SJCRH30 (cell line): ENCODE measurements at regions not wholly inside any gene's neighbourhood (a gene's known extent, or its start where the extent isn't known, plus 50 kb on each side); places are given as distances from the start of the nearest gene placed in this dataset.
"Not testable (repeated sequence)": the region's sequence is repeated elsewhere in the genome, so short reads cannot be mapped to it uniquely, and the experiment has no call there.

Source experiments
- DNase-seq, 2 experiments: peaks; one replicate each; pipeline ENCODE4 v3.0.0-alpha.2; 2015 to 2020
- H3K27ac ChIP-seq: fragments of 250-450 bp; sonication (Bioruptor Pico); 2 replicates; pipeline ENCODE4 v1.5.1; 2020; ENCODE audit warnings: mild to moderate bottlenecking, moderate library complexity
- H3K27me3 ChIP-seq: fragments of 250-450 bp; sonication (Bioruptor Pico); 2 replicates; pipeline ENCODE4 v1.5.1; 2020; ENCODE audit warnings: mild to moderate bottlenecking, moderate library complexity
- H3K36me3 ChIP-seq: fragments of 250-450 bp; sonication (Bioruptor Pico); 2 replicates; pipeline ENCODE4 v1.5.1; 2020; ENCODE audit warnings: mild to moderate bottlenecking, moderate library complexity
- H3K4me1 ChIP-seq: fragments of 250-450 bp; sonication (Bioruptor Pico); 2 replicates; pipeline ENCODE4 v1.5.1; 2020; ENCODE audit warnings: mild to moderate bottlenecking, moderate library complexity
- H3K4me3 ChIP-seq: fragments of 250-450 bp; sonication (Bioruptor Pico); 2 replicates; pipeline ENCODE4 v1.5.1; 2020; ENCODE audit warnings: mild to moderate bottlenecking, moderate library complexity
- H3K9me3 ChIP-seq: fragments of 250-450 bp; sonication (Bioruptor Pico); replicated peaks from 2 replicates; pipeline ENCODE4 v1.5.1; 2020; ENCODE audit warnings: mild to moderate bottlenecking, moderate library complexity

- DNase-seq, H3K27me3 ChIP-seq, H3K9me3 ChIP-seq, H3K27ac ChIP-seq, H3K4me3 ChIP-seq, H3K4me1 ChIP-seq: not testable (repeated sequence)
- peaks cover 43% of the 10 kb centered on the region for H3K36me3 ChIP-seq
Measured at GRCh38 chr15:30730633-30731032, 104.7 kb downstream of the ARHGAP11B start.

GRCh38 chr15:30732100-30732499 lies 106.2 kb downstream of the ARHGAP11B start:
- H3K27me3 ChIP-seq, DNase-seq, H3K4me3 ChIP-seq, H3K9me3 ChIP-seq, H3K4me1 ChIP-seq, H3K27ac ChIP-seq: not testable (repeated sequence)
- peaks cover 49% of the 10 kb centered on the region for H3K36me3 ChIP-seq

GRCh38 chr15:30735884-30736564 lies 110.1 kb downstream of the ARHGAP11B start:
- H3K9me3 ChIP-seq, DNase-seq, H3K4me1 ChIP-seq, H3K4me3 ChIP-seq, H3K27me3 ChIP-seq, H3K27ac ChIP-seq: not testable (repeated sequence)
- H3K36me3 ChIP-seq: peaks cover 62% of the 10 kb centered on the region

- H3K36me3 ChIP-seq: peaks cover 22% of the 10 kb centered on the region
- H3K4me1 ChIP-seq, H3K9me3 ChIP-seq, H3K4me3 ChIP-seq, DNase-seq, H3K27ac ChIP-seq, H3K27me3 ChIP-seq: not testable (repeated sequence)
Measured at GRCh38 chr15:30742796-30743195, 116.9 kb downstream of the ARHGAP11B start.

- H3K9me3 ChIP-seq, H3K4me1 ChIP-seq, DNase-seq, H3K4me3 ChIP-seq, H3K27me3 ChIP-seq, H3K27ac ChIP-seq, H3K36me3 ChIP-seq: not testable (repeated sequence)
Measured at GRCh38 chr15:30749048-30749447, 123.1 kb downstream of the ARHGAP11B start.

- not testable (repeated sequence) for H3K27ac ChIP-seq, H3K4me3 ChIP-seq, H3K9me3 ChIP-seq, H3K27me3 ChIP-seq, H3K4me1 ChIP-seq, H3K36me3 ChIP-seq
- DNase-seq: peak in 1 of 2 experiments; percentile 49
Measured at GRCh38 chr15:30755036-30755687, 129.2 kb downstream of the ARHGAP11B start.

- not testable (repeated sequence) for H3K27me3 ChIP-seq, DNase-seq, H3K36me3 ChIP-seq, H3K9me3 ChIP-seq, H3K27ac ChIP-seq, H3K4me1 ChIP-seq, H3K4me3 ChIP-seq
Measured at GRCh38 chr15:30760633-30761032, 134.7 kb downstream of the ARHGAP11B start.

- not testable (repeated sequence) for DNase-seq, H3K36me3 ChIP-seq, H3K27ac ChIP-seq, H3K27me3 ChIP-seq, H3K4me3 ChIP-seq, H3K4me1 ChIP-seq, H3K9me3 ChIP-seq
Measured at GRCh38 chr15:30761365-30761764, 135.4 kb downstream of the ARHGAP11B start.

- not testable (repeated sequence) for H3K27me3 ChIP-seq, H3K9me3 ChIP-seq, DNase-seq, H3K36me3 ChIP-seq, H3K4me3 ChIP-seq, H3K4me1 ChIP-seq, H3K27ac ChIP-seq
Measured at GRCh38 chr15:30769390-30770124, 134.2 kb upstream of the FAN1 start.

- H3K27me3 ChIP-seq: no peaks in the 10 kb centered on the region
- H3K36me3 ChIP-seq: peaks cover 4% of the 10 kb centered on the region; the same call in 1 of the 2 replicates
- no peaks in the 10 kb centered on the region for H3K4me1 ChIP-seq
- H3K9me3 ChIP-seq: no peaks in the 10 kb centered on the region
- no peak for DNase-seq
- no peak overlapping the region for H3K27ac ChIP-seq
- H3K4me3 ChIP-seq: no peak overlapping the region
Measured at GRCh38 chr15:30770759-30771158, 133.0 kb upstream of the FAN1 start.

GRCh38 chr15:30783019-30783418 lies 120.7 kb upstream of the FAN1 start:
- no peak for DNase-seq
- H3K36me3 ChIP-seq: no peaks in the 10 kb centered on the region
- H3K4me1 ChIP-seq: no peaks in the 10 kb centered on the region
- H3K27ac ChIP-seq: no peak overlapping the region
- H3K4me3 ChIP-seq: no peak overlapping the region
- no peaks in the 10 kb centered on the region for H3K27me3 ChIP-seq
- H3K9me3 ChIP-seq: no peaks in the 10 kb centered on the region

- no peaks in the 10 kb centered on the region for H3K27me3 ChIP-seq
- H3K27ac ChIP-seq: no peak overlapping the region
- DNase-seq: no peak
- no peaks in the 10 kb centered on the region for H3K36me3 ChIP-seq
- H3K4me3 ChIP-seq: no peak overlapping the region
- H3K4me1 ChIP-seq: peaks cover 4% of the 10 kb centered on the region
- no peaks in the 10 kb centered on the region for H3K9me3 ChIP-seq
Measured at GRCh38 chr15:30788595-30788994, 115.1 kb upstream of the FAN1 start.

- peak; percentile 35 to 37 for DNase-seq
- Histone ChIP-seq H3K4me1 (peaks cover 4% of the 10 kb centered on the region), H3K27me3 (no peaks in the 10 kb centered on the region), H3K36me3 (no peaks in the 10 kb centered on the region), H3K9me3 (no peaks in the 10 kb centered on the region), H3K27ac (no peak overlapping the region), H3K4me3 (no peak overlapping the region)
Measured at GRCh38 chr15:30791239-30792175, 112.2 kb upstream of the FAN1 start.

GRCh38 chr15:30792843-30793242 lies 110.9 kb upstream of the FAN1 start:
- not testable (repeated sequence) for H3K27ac ChIP-seq, H3K9me3 ChIP-seq, H3K4me1 ChIP-seq, H3K36me3 ChIP-seq, H3K4me3 ChIP-seq, H3K27me3 ChIP-seq
- DNase-seq: peak; percentile 49 to 50

GRCh38 chr15:30794388-30794787 lies 109.3 kb upstream of the FAN1 start:
- Histone ChIP-seq H3K4me1 (peaks cover 4% of the 10 kb centered on the region), H3K27ac (no peak overlapping the region), H3K36me3 (no peaks in the 10 kb centered on the region), H3K4me3 (no peak overlapping the region), H3K9me3 (no peaks in the 10 kb centered on the region), H3K27me3 (no peaks in the 10 kb centered on the region)
- DNase-seq: no peak
